CD8-positive, alpha-beta memory T cell (primary cell): ENCODE measurements at regions not wholly inside any gene's neighbourhood (a gene's known extent, or its start where the extent isn't known, plus 50 kb on each side); places are given as distances from the start of the nearest gene placed in this dataset.
"Not testable (repeated sequence)": the region's sequence is repeated elsewhere in the genome, so short reads cannot be mapped to it uniquely, and the experiment has no call there.

Experiments used
- CTCF ChIA-PET: fragments of 350-600 bp; sonication (Branson Sonifier 250); formaldehyde crosslinking; loops from one replicate; lab custom pipeline; 2021; ENCODE audit warnings: antibody characterized with exemption; lab: Charles Lee
- POLR2A ChIA-PET: fragments of 350-600 bp; sonication (Branson Sonifier 250); formaldehyde crosslinking; loops from one replicate; lab custom pipeline; 2021; ENCODE audit warnings: antibody characterized with exemption; lab: Charles Lee
- DNase-seq, 5 donors: peaks; one replicate each; pipeline versions ENCODE4 v3.0.0 to v3.0.0-alpha.2; 2020 to 2022; ENCODE audit warnings: mixed read lengths in 1 of 5
- H3K27ac ChIP-seq: one replicate; pipeline ENCODE4 v1.7.0; 2013; ENCODE audit warnings: low read depth, mild to moderate bottlenecking, low read length, moderate library complexity
- H3K27me3 ChIP-seq: 2 replicates; pipeline ENCODE4 v1.7.0; 2013; ENCODE audit warnings: low read length, mild to moderate bottlenecking; ENCODE audit not compliant: insufficient read depth, poor library complexity, severe bottlenecking
- H3K36me3 ChIP-seq: 2 replicates; pipeline ENCODE4 v1.7.0; 2013; ENCODE audit warnings: mild to moderate bottlenecking, low read length, moderate library complexity; ENCODE audit not compliant: insufficient read depth
- H3K4me1 ChIP-seq: 2 replicates; pipeline ENCODE4 v1.7.0; 2013; ENCODE audit warnings: mild to moderate bottlenecking, low read length, moderate library complexity; ENCODE audit not compliant: insufficient read depth
- H3K4me3 ChIP-seq: 2 replicates; pipeline ENCODE4 v1.7.0; 2013; ENCODE audit warnings: mild to moderate bottlenecking, low read length
- H3K9me3 ChIP-seq: 2 replicates; pipeline ENCODE4 v1.7.0; 2013; ENCODE audit warnings: mild to moderate bottlenecking, low read length
- H3K27ac Mint-ChIP-seq, 8 donors: one replicate each; pipeline ENCODE4 v1.8.0; 2020 to 2021; ENCODE audit warnings: mixed read lengths in 8 of 8, mild to moderate bottlenecking in 6 of 8, inconsistent platforms in 3 of 8, moderate library complexity in 3 of 8
- H3K27me3 Mint-ChIP-seq, 2 donors: one replicate each; pipeline ENCODE4 v1.8.0; 2020 to 2021; ENCODE audit warnings: mixed read lengths in 2 of 2, mild to moderate bottlenecking in 1 of 2, moderate library complexity in 1 of 2
- H3K36me3 Mint-ChIP-seq, 3 donors: one replicate each; pipeline ENCODE4 v1.8.0; 2020 to 2021; ENCODE audit warnings: mixed read lengths in 3 of 3, inconsistent platforms in 1 of 3, mild to moderate bottlenecking in 1 of 3
- H3K4me1 Mint-ChIP-seq, 3 donors: one replicate each; pipeline ENCODE4 v1.8.0; 2020 to 2021; ENCODE audit warnings: mixed read lengths in 3 of 3, inconsistent platforms in 1 of 3, mild to moderate bottlenecking in 1 of 3
- H3K4me3 Mint-ChIP-seq, 7 donors: one replicate each; pipeline ENCODE4 v1.8.0; 2020 to 2021; ENCODE audit warnings: mixed read lengths in 7 of 7, mild to moderate bottlenecking in 6 of 7, moderate library complexity in 4 of 7, inconsistent platforms in 2 of 7
- H3K9me3 Mint-ChIP-seq, 5 donors: one replicate each; pipeline ENCODE4 v1.8.0; 2020 to 2022; ENCODE audit warnings: mixed read lengths in 5 of 5, mild to moderate bottlenecking in 3 of 5, moderate library complexity in 2 of 5, inconsistent platforms in 1 of 5

GRCh38 chr7:113306302-113306701 lies 187.9 kb upstream of the SMIM30 start:
- peaks cover 0 to 4% (median 0%) of the 10 kb centered on the region in 5 donors for H3K9me3 Mint-ChIP-seq
- H3K4me3 ChIP-seq = no peak overlapping the region
- no peak overlapping the region for H3K4me3 Mint-ChIP-seq
- no peak for DNase-seq
- no peak overlapping the region for H3K27ac ChIP-seq
- H3K36me3 ChIP-seq = no peaks in the 10 kb centered on the region
- H3K9me3 ChIP-seq = no peaks in the 10 kb centered on the region
- no peaks in the 10 kb centered on the region for H3K27me3 ChIP-seq
- no peak overlapping the region for H3K27ac Mint-ChIP-seq
- no peaks in the 10 kb centered on the region for H3K4me1 ChIP-seq
- ChIA-PET POLR2A (no interaction called here), CTCF (no interaction called here)
- H3K27me3 Mint-ChIP-seq = no peaks in the 10 kb centered on the region
- H3K36me3 Mint-ChIP-seq = no peaks in the 10 kb centered on the region
- no peaks in the 10 kb centered on the region for H3K4me1 Mint-ChIP-seq

DNA sequence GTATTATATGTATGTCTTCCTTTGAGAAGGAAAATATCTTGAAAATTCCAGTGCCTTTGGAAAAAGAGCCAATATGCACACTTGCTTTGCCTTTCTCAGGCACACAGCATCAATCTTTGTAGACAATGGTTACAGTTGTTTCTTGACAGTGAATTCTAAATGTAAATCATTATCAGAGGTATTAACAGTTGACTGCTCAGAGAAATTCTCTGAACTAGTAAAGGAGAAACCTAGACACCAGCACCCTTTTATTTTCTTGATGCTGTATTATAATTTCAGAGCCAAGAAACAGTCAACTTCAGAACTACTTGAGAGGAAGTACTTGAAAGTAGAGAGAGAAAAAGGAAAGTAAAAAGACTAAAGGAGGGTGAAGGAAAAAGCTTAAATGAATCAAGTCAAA lies 185.8 kb upstream of the SMIM30 start:
- peaks cover 0 to 2% (median 0%) of the 10 kb centered on the region in 5 donors for H3K9me3 Mint-ChIP-seq
- ChIA-PET CTCF (no interaction called here), POLR2A (no interaction called here)
- no peak overlapping the region for H3K27ac Mint-ChIP-seq
- Histone ChIP-seq H3K36me3 (no peaks in the 10 kb centered on the region), H3K4me1 (no peaks in the 10 kb centered on the region), H3K9me3 (no peaks in the 10 kb centered on the region), H3K27ac (no peak overlapping the region), H3K27me3 (no peaks in the 10 kb centered on the region), H3K4me3 (no peak overlapping the region)
- no peak for DNase-seq
- H3K36me3 Mint-ChIP-seq = no peaks in the 10 kb centered on the region
- H3K27me3 Mint-ChIP-seq = peaks cover 0 to 3% of the 10 kb centered on the region in 2 donors
- H3K4me1 Mint-ChIP-seq = no peaks in the 10 kb centered on the region
- no peak overlapping the region for H3K4me3 Mint-ChIP-seq

GRCh38 chr7:113303388-113303787 lies 185.0 kb upstream of the SMIM30 start:
- H3K9me3 ChIP-seq, H3K36me3 Mint-ChIP-seq, POLR2A ChIA-PET, H3K4me3 ChIP-seq, H3K27me3 Mint-ChIP-seq, H3K36me3 ChIP-seq, CTCF ChIA-PET, H3K4me1 Mint-ChIP-seq, H3K27ac ChIP-seq, H3K4me3 Mint-ChIP-seq, DNase-seq, H3K27ac Mint-ChIP-seq, H3K4me1 ChIP-seq, H3K27me3 ChIP-seq, H3K9me3 Mint-ChIP-seq: not testable (repeated sequence)

GRCh38 chr7:113301983-113302382 lies 183.6 kb upstream of the SMIM30 start:
- no peaks in the 10 kb centered on the region for H3K4me1 ChIP-seq
- POLR2A ChIA-PET = no interaction called here
- no peaks in the 10 kb centered on the region for H3K9me3 ChIP-seq
- peaks cover 0 to 3% of the 10 kb centered on the region in 2 donors for H3K27me3 Mint-ChIP-seq
- no peak overlapping the region for H3K4me3 Mint-ChIP-seq
- H3K27ac ChIP-seq = no peak overlapping the region
- DNase-seq = no peak
- H3K4me1 Mint-ChIP-seq = no peaks in the 10 kb centered on the region
- H3K36me3 ChIP-seq = no peaks in the 10 kb centered on the region
- CTCF ChIA-PET = no interaction called here
- no peaks in the 10 kb centered on the region for H3K27me3 ChIP-seq
- H3K27ac Mint-ChIP-seq = no peak overlapping the region
- no peak overlapping the region for H3K4me3 ChIP-seq
- H3K36me3 Mint-ChIP-seq = no peaks in the 10 kb centered on the region
- peaks cover 0 to 2% (median 0%) of the 10 kb centered on the region in 5 donors for H3K9me3 Mint-ChIP-seq

GRCh38 chr7:113301141-113301540 lies 182.8 kb upstream of the SMIM30 start:
- Histone ChIP-seq H3K36me3 (no peaks in the 10 kb centered on the region), H3K27me3 (no peaks in the 10 kb centered on the region), H3K9me3 (no peaks in the 10 kb centered on the region), H3K27ac (no peak overlapping the region), H3K4me1 (no peaks in the 10 kb centered on the region), H3K4me3 (no peak overlapping the region)
- ChIA-PET POLR2A (no interaction called here), CTCF (no interaction called here)
- no peaks in the 10 kb centered on the region for H3K36me3 Mint-ChIP-seq
- H3K4me3 Mint-ChIP-seq = no peak overlapping the region
- DNase-seq = no peak
- peaks cover 0 to 3% of the 10 kb centered on the region in 2 donors for H3K27me3 Mint-ChIP-seq
- no peak overlapping the region for H3K27ac Mint-ChIP-seq
- no peaks in the 10 kb centered on the region for H3K4me1 Mint-ChIP-seq
- H3K9me3 Mint-ChIP-seq = peaks cover 0 to 2% (median 0%) of the 10 kb centered on the region in 5 donors

GRCh38 chr7:113299748-113300147 lies 181.4 kb upstream of the SMIM30 start:
- no peaks in the 10 kb centered on the region for H3K27me3 ChIP-seq
- H3K27ac Mint-ChIP-seq = no peak overlapping the region
- CTCF ChIA-PET = no interaction called here
- H3K36me3 ChIP-seq = no peaks in the 10 kb centered on the region
- no peaks in the 10 kb centered on the region for H3K4me1 ChIP-seq
- peaks cover 0 to 3% of the 10 kb centered on the region in 2 donors for H3K27me3 Mint-ChIP-seq
- no peaks in the 10 kb centered on the region for H3K36me3 Mint-ChIP-seq
- H3K4me3 ChIP-seq = no peak overlapping the region
- no peaks in the 10 kb centered on the region for H3K4me1 Mint-ChIP-seq
- no peaks in the 10 kb centered on the region for H3K9me3 ChIP-seq
- no peak overlapping the region for H3K4me3 Mint-ChIP-seq
- no peak overlapping the region for H3K27ac ChIP-seq
- POLR2A ChIA-PET = no interaction called here
- no peak for DNase-seq
- peaks cover 0 to 2% (median 0%) of the 10 kb centered on the region in 5 donors for H3K9me3 Mint-ChIP-seq

- Mint-ChIP-seq H3K27me3 (peaks cover 0 to 3% of the 10 kb centered on the region in 2 donors), H3K36me3 (no peaks in the 10 kb centered on the region), H3K9me3 (peaks cover 0 to 2% (median 0%) of the 10 kb centered on the region in 5 donors), H3K4me1 (no peaks in the 10 kb centered on the region), H3K27ac (no peak overlapping the region), H3K4me3 (no peak overlapping the region)
- no peak overlapping the region for H3K27ac ChIP-seq
- no peaks in the 10 kb centered on the region for H3K36me3 ChIP-seq
- no peaks in the 10 kb centered on the region for H3K4me1 ChIP-seq
- ChIA-PET POLR2A (no interaction called here), CTCF (no interaction called here)
- no peaks in the 10 kb centered on the region for H3K9me3 ChIP-seq
- H3K4me3 ChIP-seq = no peak overlapping the region
- H3K27me3 ChIP-seq = no peaks in the 10 kb centered on the region
- DNase-seq = no peak
Measured at GRCh38 chr7:113298501-113298900, 180.1 kb upstream of the SMIM30 start.

DNA sequence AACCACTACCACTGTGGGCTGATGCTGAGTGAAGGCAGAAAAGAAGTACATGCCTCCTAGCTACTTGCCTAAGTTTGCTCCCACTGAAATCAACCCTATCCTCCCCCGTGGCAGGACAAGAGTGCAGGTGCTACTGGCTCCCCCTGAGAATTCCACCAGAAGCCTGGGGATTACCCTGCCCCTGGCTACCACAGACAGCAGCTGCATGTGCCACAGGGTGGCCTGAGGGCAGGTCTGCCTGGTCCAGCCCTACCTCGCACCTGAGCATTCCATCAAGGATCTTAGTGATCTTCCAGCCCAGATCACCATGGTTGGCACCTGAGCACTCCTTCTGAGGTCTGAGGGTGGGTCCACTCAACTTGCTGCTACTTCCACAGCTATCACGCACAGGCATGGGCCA lies 176.4 kb upstream of the SMIM30 start:
- Histone ChIP-seq H3K27me3 (no peaks in the 10 kb centered on the region), H3K27ac (no peak overlapping the region), H3K36me3 (no peaks in the 10 kb centered on the region), H3K4me1 (no peaks in the 10 kb centered on the region), H3K9me3 (no peaks in the 10 kb centered on the region), H3K4me3 (no peak overlapping the region)
- CTCF ChIA-PET = no interaction called here
- no peak overlapping the region for H3K4me3 Mint-ChIP-seq
- no peaks in the 10 kb centered on the region for H3K36me3 Mint-ChIP-seq
- no peaks in the 10 kb centered on the region for H3K4me1 Mint-ChIP-seq
- H3K27ac Mint-ChIP-seq = no peak overlapping the region
- H3K9me3 Mint-ChIP-seq = no peaks in the 10 kb centered on the region
- POLR2A ChIA-PET = no interaction called here
- no peak for DNase-seq
- H3K27me3 Mint-ChIP-seq = no peaks in the 10 kb centered on the region

DNA sequence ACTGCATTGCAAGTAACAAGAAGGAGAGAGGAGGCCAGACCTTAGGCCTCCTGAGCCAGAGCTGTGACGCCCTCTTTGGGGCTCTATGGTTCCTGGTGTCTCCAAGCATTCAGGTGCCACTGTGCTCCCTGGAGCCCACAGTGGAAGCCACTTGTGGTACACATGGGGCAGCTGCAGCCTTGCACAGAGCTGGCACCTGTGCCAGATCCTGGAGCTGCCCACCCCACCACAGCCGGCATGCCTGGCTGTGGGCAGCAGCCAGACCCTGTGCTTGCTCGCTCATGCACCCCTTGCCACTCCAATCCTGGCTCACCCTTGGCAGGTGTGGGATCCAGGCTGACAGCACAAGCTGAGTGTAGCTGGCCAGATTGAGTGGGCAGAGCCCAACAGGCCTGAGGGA lies 173.8 kb upstream of the SMIM30 start:
- CTCF ChIA-PET = no interaction called here
- Histone ChIP-seq H3K36me3 (no peaks in the 10 kb centered on the region), H3K9me3 (no peaks in the 10 kb centered on the region), H3K27ac (no peak overlapping the region), H3K27me3 (no peaks in the 10 kb centered on the region), H3K4me3 (no peak overlapping the region), H3K4me1 (no peaks in the 10 kb centered on the region)
- POLR2A ChIA-PET = no interaction called here
- Mint-ChIP-seq H3K27ac (no peak overlapping the region), H3K4me1 (no peaks in the 10 kb centered on the region), H3K27me3 (no peaks in the 10 kb centered on the region), H3K4me3 (no peak overlapping the region), H3K9me3 (no peaks in the 10 kb centered on the region), H3K36me3 (no peaks in the 10 kb centered on the region)
- DNase-seq = no peak
